ENCODE measurements at regions not wholly inside any gene's neighbourhood (a gene's known extent, or its start where the extent isn't known, plus 50 kb on each side); places are given as distances from the start of the nearest gene placed in this dataset.

- no TSS peak for BruUV-seq (replicated peaks)
Measured at GRCh38 chr5:96509721-96510350, 76.8 kb upstream of the PCSK1 start.

More at GRCh38 chr5:96509721-96510350, 76.8 kb upstream of the PCSK1 start:
- DNase-seq (ENCODE audit: low read depth, low spot score) (no peak), ATAC-seq (no peak)
- no peaks in the 10 kb centered on the region for H3K9me3 ChIP-seq (ENCODE audit: control insufficient read depth in 1 of 2, insufficient read depth in 1 of 2, low read depth in 1 of 2, low read length in 2 of 2)
- intact Hi-C loops (cut with micrococcal nuclease): no loop called here
- H4K20me1 ChIP-seq (ENCODE audit: insufficient read depth): no peaks in the 10 kb centered on the region
- RAD21 ChIA-PET (ENCODE audit: low non-redundant PET in 1 of 2, low total read pairs in 2 of 2, uncharacterized antibody in 2 of 2, unreplicated experiment in 2 of 2): no interaction called here
- no peak overlapping the region for H3K4me2 ChIP-seq (ENCODE audit: low read length)
- H2AFZ ChIP-seq (ENCODE audit: low read depth, low read length, poor library complexity, severe bottlenecking): no peak overlapping the region
- no peak overlapping the region for H3K9ac ChIP-seq (ENCODE audit: low read length)
- H3K27ac ChIP-seq (ENCODE audit: low read depth, low read length): no peak overlapping the region
- H3K27me3 ChIP-seq (ENCODE audit: insufficient read depth, low read length): peaks cover 4% of the 10 kb centered on the region; the same call in 1 of the 2 replicates
- POLR2A ChIA-PET: no interaction called here
- TF ChIP-seq ZFX (IDR thresholded peaks at IDR 0.05): no peak
- TF ChIP-seq CTCF (IDR thresholded peaks at IDR 0.05 in 2 of 3, conservative IDR thresholded peaks at IDR 0.05 in 1 of 3; ENCODE audit: borderline replicate concordance in 1 of 3, insufficient read depth in 1 of 3, low read depth in 2 of 3, low read length in 2 of 3): no peak
- no peak for TF ChIP-seq CBX3 (IDR thresholded peaks at IDR 0.05; ENCODE audit: low read depth)
- TF ChIP-seq ZNF274 (IDR thresholded peaks at IDR 0.05; ENCODE audit: low read depth, low read length): no peak
- TF ChIP-seq ELF1 (IDR thresholded peaks at IDR 0.05; ENCODE audit: borderline replicate concordance, low read depth): no peak
- TF ChIP-seq CEBPB (IDR thresholded peaks at IDR 0.05; ENCODE audit: low read depth): no peak
- no peak for TF ChIP-seq YY1 (IDR thresholded peaks at IDR 0.05; ENCODE audit: extremely low read depth, insufficient replicate concordance, low read depth, low read length)
- TF ChIP-seq, protein P1, sequence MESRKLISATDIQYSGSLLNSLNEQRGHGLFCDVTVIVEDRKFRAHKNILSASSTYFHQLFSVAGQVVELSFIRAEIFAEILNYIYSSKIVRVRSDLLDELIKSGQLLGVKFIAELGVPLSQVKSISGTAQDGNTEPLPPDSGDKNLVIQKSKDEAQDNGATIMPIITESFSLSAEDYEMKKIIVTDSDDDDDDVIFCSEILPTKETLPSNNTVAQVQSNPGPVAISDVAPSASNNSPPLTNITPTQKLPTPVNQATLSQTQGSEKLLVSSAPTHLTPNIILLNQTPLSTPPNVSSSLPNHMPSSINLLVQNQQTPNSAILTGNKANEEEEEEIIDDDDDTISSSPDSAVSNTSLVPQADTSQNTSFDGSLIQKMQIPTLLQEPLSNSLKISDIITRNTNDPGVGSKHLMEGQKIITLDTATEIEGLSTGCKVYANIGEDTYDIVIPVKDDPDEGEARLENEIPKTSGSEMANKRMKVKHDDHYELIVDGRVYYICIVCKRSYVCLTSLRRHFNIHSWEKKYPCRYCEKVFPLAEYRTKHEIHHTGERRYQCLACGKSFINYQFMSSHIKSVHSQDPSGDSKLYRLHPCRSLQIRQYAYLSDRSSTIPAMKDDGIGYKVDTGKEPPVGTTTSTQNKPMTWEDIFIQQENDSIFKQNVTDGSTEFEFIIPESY (IDR thresholded peaks at IDR 0.05; ENCODE audit: extremely low read depth, insufficient replicate concordance, low read length): no peak
- no peak for TF ChIP-seq POLR2A (IDR thresholded peaks at IDR 0.05; ENCODE audit: borderline replicate concordance, extremely low read depth, insufficient read depth, insufficient read length)
- TF ChIP-seq SIN3A (IDR thresholded peaks at IDR 0.05; ENCODE audit: low read depth): no peak
- no peak for TF ChIP-seq EZH2phosphoT487 (IDR thresholded peaks at IDR 0.05; ENCODE audit: borderline replicate concordance)
- TF ChIP-seq SP1 (IDR thresholded peaks at IDR 0.05; ENCODE audit: low read depth): no peak
- TF ChIP-seq SRF (IDR thresholded peaks at IDR 0.05; ENCODE audit: low read depth): no peak
- TF ChIP-seq FOSL1 (IDR thresholded peaks at IDR 0.05; ENCODE audit: low read depth): no peak
- no peak for TF ChIP-seq EZH2 (IDR thresholded peaks at IDR 0.05)
- TF ChIP-seq ATF3 (IDR thresholded peaks at IDR 0.05): no peak
- no peak for TF ChIP-seq MAX (IDR thresholded peaks at IDR 0.05)
- no peak overlapping the region for H3K4me3 ChIP-seq (replicated peaks in 1 of 2; ENCODE audit: low read depth in 1 of 2, low read length in 2 of 2)
- no peaks in the 10 kb centered on the region for H3K36me3 ChIP-seq (ENCODE audit: control insufficient read depth in 1 of 2, insufficient read depth in 2 of 2, low read length in 2 of 2)
- no peaks in the 10 kb centered on the region for H3K4me1 ChIP-seq (ENCODE audit: control insufficient read depth in 1 of 2, insufficient read depth in 2 of 2, low read length in 2 of 2)
- no peaks in the 10 kb centered on the region for H3K79me2 ChIP-seq (ENCODE audit: insufficient read depth, low read length)
- CTCF ChIA-PET: no interaction called here
- H3K9me2 ChIP-seq (ENCODE audit: insufficient read depth): no peaks in the 10 kb centered on the region

Measured in HCT116 (cell line).